ENCODE measurements at regions not wholly inside any gene's neighbourhood (a gene's known extent, or its start where the extent isn't known, plus 50 kb on each side); places are given as distances from the start of the nearest gene placed in this dataset.

DNA sequence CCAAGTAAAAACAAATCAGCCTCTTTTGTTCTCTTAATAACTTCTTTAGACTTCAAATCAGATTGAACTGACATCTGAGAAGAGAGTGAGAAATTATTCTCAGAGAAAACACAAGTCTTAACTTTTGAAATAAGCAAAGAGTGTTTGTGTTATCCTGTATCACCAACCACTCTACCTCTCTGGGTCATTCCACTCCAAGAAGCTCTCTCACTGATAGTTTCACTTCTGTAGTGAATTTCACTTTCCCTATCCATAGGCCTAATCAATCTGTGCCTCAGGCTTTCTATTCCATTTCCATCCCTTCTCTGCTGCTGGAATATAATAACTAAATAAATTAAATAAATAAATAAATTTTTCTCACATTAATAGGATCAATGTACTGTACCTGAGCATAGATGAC lies 235.0 kb downstream of the HTR1B start:
- DNase-seq (no peak), ATAC-seq (ENCODE audit: poor library complexity) (no peak)
- intact Hi-C loops (cut with DNase I): no loop called here

DNA sequence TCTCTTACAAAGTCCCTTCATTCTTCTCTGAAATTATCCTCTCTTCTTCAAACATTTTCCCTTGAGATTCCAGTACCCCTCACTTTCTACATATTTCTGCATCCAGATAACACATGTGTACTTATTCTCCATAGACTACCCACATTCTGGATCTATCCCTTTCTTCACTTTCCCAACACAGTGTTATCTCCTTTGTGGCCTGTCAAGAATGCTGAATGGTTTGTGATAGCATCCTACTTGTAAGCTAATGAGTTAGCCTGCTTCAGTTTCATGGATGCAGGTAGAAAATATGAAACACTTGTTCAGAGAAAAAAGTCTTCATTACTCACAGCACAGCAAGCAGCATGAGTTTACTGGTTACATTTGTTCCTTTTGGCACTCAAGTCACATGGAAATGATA lies 245.4 kb downstream of the HTR1B start:
- intact Hi-C loops (cut with DNase I): no loop called here
- DNase-seq (no peak), ATAC-seq (ENCODE audit: poor library complexity) (no peak)

- DNase-seq: no peak
- no peak for ATAC-seq (ENCODE audit: poor library complexity)
- intact Hi-C loops (cut with DNase I): no loop called here
Observed at GRCh38 chr6:77205936-77206335, 257.4 kb downstream of the HTR1B start.

DNA sequence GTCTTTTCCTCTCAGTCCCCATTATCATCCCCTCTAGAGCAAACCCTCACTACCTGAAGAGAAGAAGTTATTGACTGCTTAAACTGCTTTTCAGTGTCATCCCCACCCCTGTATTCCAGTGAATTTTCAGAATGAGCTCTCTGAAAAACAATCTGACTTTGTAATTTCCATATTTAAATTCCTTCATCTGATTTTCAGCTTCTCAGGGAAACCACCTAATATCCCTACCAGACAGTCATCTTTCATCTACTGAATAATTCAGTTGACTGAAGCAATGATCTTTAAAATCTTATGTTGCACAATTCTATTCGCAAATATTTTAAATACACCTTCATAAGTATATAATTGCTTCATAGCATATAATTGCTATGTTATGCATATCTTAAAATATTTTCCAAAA lies 258.7 kb downstream of the HTR1B start:
- intact Hi-C loops (cut with DNase I): no loop called here
- no peak for DNase-seq
- ATAC-seq (ENCODE audit: poor library complexity): no peak

- no peak for ATAC-seq (ENCODE audit: poor library complexity)
- DNase-seq: no peak
Observed at GRCh38 chr6:77183447-77183846, 279.8 kb downstream of the HTR1B start.

GRCh38 chr6:77181749-77182148 lies 281.5 kb downstream of the HTR1B start:
- ATAC-seq (ENCODE audit: poor library complexity) (no peak), DNase-seq (no peak)
- intact Hi-C loops (cut with DNase I): no loop called here

More at GRCh38 chr6:77183447-77183846, 279.8 kb downstream of the HTR1B start:
- intact Hi-C loops (cut with DNase I): no loop called here

DNA sequence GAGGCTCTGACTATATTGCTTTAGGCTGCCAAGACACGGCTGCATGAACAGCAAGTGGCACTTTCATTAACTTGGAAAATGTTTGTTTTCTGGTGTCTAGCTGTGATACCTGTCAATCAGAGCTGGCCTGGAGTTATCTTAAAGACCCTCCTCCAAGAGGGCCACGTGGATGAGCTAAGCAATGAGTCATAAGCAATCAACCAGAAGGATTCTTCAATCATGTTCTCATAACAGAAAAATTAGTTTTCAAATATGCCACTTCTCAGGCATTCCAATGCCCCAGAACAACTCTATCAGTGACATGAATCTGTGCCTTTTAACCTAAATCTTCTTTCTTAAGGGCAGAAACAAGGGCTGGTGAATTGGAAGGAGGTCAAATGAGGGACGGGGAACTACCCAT lies 283.0 kb downstream of the HTR1B start:
- intact Hi-C loops (cut with DNase I): no loop called here
- DNase-seq (no peak), ATAC-seq (ENCODE audit: poor library complexity) (no peak)

DNA sequence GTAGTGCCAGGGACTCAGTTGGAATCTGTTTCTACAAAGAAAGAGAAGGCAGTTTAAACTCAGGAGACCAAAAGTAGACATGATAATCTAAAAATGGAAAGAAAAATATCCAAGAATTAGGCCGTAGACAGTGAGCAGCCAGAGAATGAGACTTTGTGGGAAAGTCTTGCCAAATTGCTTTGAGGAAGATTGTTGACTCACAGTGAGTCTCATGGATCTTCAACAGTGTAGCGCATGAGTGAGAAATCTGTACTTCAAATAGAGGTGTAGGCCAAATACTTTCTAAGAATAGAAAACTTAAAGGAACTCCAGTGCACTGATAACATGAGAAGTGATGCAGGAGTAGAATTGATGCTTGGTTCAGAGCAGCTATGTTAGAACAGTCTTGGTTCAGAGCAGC lies 284.5 kb downstream of the HTR1B start:
- DNase-seq (no peak), ATAC-seq (ENCODE audit: poor library complexity) (no peak)
- intact Hi-C loops (cut with DNase I): no loop called here

- no peak for ATAC-seq (ENCODE audit: poor library complexity)
- DNase-seq: no peak
- intact Hi-C loops (cut with DNase I): no loop called here
Observed at GRCh38 chr6:77177470-77177869, 285.8 kb downstream of the HTR1B start.

GRCh38 chr6:77173472-77174074 lies 289.7 kb downstream of the HTR1B start:
- DNase-seq (no peak), ATAC-seq (ENCODE audit: poor library complexity) (no peak)
- intact Hi-C loops (cut with DNase I): no loop called here

DNA sequence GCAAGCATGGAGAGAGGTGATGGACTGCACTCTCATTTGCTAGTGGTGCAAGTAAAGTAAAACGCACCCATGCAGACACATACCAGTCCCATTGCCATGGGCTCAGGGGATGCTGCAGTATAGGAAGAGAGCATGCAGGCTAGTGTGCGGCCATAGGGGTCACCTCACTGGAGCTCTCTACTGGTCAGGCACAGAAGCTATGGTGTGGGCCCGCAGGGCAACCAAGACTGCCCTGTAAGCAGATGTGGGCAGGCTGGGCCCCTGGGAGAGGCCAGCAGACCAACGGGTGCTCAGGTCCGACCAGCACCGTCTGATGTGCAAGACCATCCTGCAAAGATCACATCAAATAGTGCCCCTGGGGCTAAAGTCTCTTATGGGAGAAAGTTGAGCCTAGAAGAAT lies 290.7 kb downstream of the HTR1B start:
- intact Hi-C loops (cut with DNase I): no loop called here
- ATAC-seq (ENCODE audit: poor library complexity): no peak

GRCh38 chr6:77159730-77160129 lies 303.6 kb downstream of the HTR1B start:
- intact Hi-C loops (cut with DNase I): no loop called here
- no peak for ATAC-seq (ENCODE audit: poor library complexity)
- no peak for DNase-seq

More for the DNA sequence above, 290.7 kb downstream of the HTR1B start:
- DNase-seq: no peak

DNA sequence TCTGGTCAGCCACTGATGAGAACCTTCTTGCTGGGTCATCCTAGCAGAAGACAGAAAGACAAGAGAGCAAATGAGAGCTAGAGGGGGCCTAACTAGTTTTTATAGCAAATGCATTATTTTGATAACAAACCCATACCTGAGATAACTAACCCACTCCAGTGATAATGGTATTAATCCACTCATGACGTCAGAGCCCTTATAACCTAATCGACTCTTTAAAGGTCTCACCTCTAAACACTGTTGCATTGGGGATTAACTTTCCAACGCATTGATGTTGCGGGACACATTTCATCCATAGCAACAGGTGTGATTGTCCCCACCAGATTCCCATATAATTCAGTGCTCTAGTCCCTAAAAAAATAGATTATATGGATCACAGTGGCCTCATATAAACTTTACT lies 312.1 kb downstream of the HTR1B start:
- intact Hi-C loops (cut with DNase I): no loop called here
- no peak for DNase-seq
- ATAC-seq (ENCODE audit: poor library complexity): no peak

GRCh38 chr6:77150736-77151135 lies 312.6 kb downstream of the HTR1B start:
- DNase-seq: no peak
- no peak for ATAC-seq (ENCODE audit: poor library complexity)
- intact Hi-C loops (cut with DNase I): no loop called here

DNA sequence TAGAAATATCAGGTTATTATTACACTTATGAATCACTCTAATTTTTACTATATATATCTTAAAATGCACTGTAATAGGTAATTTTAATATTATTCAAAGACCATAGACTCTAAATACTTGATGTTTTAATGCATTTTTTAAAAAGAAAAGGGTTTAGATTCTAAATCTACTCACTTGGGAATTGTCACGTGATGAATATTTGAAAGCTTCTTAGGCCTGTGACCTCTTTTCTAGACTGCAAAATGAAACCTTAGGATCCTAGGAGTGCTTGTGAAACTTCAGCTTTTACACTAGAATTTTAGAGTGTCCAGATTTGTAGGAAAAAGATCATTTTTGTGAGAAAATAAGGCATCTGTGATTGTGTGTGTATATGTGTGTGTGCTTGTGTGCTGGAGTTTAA lies 318.0 kb downstream of the HTR1B start:
- intact Hi-C loops (cut with DNase I): no loop called here
- ATAC-seq (ENCODE audit: poor library complexity) (no peak), DNase-seq (no peak)

DNA sequence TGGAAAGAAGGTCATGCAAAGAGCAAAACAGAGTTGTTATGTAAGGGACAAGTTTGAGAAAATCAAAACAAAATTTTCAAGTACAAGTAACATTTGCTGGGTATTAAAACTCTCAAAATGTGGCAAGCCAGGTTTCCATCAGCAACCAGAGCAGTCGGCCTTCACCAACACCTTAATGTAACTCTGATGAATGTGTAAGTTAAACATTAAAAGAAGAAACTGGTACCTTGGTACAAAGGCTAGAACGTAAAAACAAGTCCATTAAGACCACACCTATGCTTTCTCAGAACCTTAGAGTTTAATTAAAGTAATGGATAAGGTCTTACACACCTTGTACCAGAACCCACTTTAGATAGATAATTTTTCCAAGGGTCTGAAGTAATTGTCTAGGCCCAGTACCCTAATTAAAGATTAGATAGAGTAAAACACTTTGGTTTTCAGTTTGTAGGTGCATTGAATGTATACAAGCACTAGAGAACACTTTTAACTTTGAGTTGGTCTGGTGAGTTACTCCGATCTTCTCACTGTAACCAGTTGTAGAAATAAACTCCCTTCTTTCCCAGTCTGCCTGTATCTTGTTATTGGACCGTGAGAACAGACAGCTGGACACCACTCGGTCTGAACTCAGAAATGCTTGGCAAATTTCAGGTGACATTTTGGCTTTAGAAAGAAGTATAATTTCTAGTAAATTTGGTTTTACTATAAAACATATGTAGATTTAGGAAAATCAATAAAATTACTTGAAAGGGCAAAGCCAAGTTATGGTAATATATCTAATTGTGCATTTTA lies 319.4 kb downstream of the HTR1B start:
- no peak for DNase-seq
- no peak for ATAC-seq (ENCODE audit: poor library complexity)
- intact Hi-C loops (cut with DNase I): no loop called here

GRCh38 chr6:77136086-77136485 lies 327.2 kb downstream of the HTR1B start:
- no peak for DNase-seq
- no peak for ATAC-seq (ENCODE audit: poor library complexity)
- intact Hi-C loops (cut with DNase I): no loop called here

GRCh38 chr6:77133031-77133430 lies 330.3 kb downstream of the HTR1B start:
- intact Hi-C loops (cut with DNase I): no loop called here
- no peak for ATAC-seq (ENCODE audit: poor library complexity)

GRCh38 chr6:77131426-77131825 lies 331.9 kb downstream of the HTR1B start:
- no peak for DNase-seq
- intact Hi-C loops (cut with DNase I): no loop called here
- no peak for ATAC-seq (ENCODE audit: poor library complexity)

More at GRCh38 chr6:77133031-77133430, 330.3 kb downstream of the HTR1B start:
- DNase-seq: no peak

- intact Hi-C loops (cut with DNase I): no loop called here
- ATAC-seq (ENCODE audit: poor library complexity): no peak
- no peak for DNase-seq
Observed at GRCh38 chr6:77124604-77125003, 338.7 kb downstream of the HTR1B start.

DNA sequence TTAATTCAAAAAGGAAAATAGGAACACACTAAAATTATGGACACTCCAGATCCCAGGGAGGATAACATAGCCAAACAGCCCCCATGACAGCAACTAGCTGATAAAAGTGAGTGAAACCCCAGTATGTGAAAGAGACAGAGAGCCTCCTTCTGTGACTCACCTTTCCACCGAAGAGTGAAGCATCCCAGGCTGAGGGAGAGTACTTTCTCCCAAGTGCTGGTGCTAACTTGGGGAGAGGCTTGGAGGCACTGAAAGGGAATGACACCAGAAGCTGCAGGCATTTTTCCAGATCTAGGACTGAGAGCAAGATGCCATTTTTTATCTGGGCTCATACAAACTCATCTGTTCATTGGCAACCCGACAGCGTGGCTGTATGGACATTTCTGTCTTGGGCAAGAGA lies 339.8 kb downstream of the HTR1B start:
- ATAC-seq (ENCODE audit: poor library complexity): no peak
- intact Hi-C loops (cut with DNase I): no loop called here
- DNase-seq: no peak

Measured in Right ventricle myocardium superior (tissue), 1 donor.